Activated CD4-positive, alpha-beta T cell treated with anti-CD3 and anti-CD28 coated beads for 48 hours (primary cell): ENCODE measurements at regions not wholly inside any gene's neighbourhood (a gene's known extent, or its start where the extent isn't known, plus 50 kb on each side); places are given as distances from the start of the nearest gene placed in this dataset.
"Not testable (repeated sequence)": the region's sequence is repeated elsewhere in the genome, so short reads cannot be mapped to it uniquely, and the experiment has no call there.

Source experiments
- DNase-seq: peaks from one replicate; pipeline ENCODE4 v3.0.0-alpha.2; 2020

DNA sequence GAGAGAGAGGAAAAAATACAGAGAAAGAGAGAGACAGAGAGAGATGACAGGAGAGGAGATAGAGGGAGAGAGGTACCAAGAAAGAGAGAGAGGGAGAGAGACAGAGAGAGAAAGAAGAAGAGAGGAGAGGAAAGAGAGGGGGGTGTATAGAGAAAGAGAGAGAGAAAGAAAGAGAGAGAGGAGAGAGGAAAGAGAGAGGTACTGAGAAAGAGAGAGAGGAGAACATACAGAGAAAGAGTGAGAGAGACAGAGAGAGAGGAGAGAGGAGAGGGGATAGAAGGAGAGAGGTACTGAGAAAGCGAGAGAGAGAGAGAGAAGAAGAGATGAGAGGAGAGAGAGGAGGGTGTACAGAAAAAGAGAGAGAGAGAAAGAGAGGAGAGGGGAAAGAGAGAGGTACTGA lies 269.4 kb downstream of the CRLF2 start:
- DNase-seq = no peak

DNA sequence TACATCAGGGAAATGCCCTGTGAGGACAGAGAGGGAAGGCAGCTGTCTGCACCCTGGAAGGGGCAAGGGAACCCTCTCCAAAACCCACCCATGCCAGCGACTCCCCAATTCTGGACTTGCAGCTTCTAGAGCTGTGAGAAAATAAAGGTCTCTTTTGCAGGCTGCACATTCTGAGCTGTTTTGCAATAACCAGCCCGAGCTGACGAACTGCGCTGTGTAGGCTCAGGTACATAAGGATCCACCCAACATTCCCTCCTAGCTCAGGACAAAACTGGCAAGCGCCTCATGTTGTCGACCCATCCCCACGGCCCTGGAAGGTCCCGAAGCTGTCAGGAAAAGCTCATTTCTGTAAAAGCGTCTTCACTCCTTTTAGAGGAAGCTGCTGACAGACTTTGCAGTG lies 271.8 kb downstream of the CRLF2 start:
- no peak for DNase-seq

DNA sequence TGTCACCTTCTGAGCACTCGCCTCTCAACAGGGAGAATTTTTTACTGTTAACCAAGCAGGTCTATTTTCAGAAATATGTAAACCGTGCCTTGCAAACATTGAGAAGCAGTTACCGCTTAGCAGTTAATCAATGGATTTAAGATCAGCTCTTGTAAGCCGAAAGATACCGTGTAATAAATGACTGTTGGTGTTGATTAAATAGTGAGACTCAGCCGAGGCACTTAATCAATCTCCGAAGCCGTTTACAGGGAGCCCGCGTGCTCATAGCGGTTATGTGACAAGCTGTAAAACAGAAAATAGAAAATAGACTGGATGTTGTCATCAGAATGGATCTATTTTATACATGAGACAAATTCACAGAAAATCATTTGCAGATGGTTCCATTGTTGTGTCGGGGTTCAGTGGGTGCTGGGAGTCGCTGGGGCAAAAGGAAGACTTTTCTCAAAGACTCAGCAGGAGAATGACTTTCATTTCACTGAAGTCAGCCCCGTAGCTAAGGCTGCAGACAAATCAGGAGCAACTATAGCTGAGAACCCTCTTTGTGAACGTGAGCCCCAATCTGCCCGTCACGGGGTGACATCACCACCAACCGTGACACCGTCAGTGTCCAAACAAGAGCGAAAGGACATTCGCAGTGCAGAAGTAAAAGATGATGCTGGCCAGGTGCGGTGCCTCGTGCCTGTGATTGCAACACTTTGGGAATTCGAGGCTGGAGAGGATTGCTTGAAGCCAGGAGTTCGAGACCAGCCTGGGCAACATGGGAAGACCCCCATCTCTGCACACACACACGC lies 275.3 kb downstream of the CRLF2 start:
- no peak for DNase-seq

DNA sequence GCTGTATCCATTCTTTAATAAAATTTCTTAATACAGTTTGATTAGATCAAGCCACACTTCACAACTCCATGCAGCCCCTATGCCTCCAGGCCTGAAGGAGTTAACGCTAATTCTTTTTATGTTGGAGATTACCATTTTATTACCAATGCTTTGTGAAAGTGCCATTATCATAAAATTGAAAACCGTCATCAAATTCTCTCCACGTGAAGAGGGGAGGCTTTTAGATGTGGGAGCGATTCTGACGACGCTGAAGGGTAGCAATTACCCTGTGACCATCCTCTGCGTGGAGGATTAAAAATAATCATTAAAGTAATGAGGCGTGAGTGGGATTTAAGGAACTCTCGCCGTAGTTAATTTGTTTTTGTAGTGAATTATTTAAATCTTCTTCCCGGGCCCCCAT lies 278.8 kb downstream of the CRLF2 start:
- no peak for DNase-seq

DNA sequence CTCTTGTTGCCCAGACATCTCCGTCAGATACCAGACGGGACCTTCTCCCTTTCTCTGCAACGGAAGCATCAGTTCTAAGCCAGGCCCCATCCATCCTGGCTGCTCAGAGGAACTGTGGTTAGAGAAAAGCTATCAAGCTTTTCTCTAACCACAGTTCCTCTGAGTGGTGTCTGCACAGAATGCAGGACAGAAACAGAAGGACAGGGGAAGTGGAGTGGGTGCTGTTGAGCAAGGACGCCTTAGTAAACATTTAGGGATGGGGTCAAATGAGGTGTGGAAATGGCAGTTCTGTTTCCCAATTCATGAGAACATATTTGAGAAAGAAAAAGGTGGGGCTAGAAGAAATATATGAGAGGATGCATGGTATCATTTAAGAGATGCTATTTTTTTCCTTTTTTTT lies 283.8 kb downstream of the CRLF2 start:
- DNase-seq = no peak

DNA sequence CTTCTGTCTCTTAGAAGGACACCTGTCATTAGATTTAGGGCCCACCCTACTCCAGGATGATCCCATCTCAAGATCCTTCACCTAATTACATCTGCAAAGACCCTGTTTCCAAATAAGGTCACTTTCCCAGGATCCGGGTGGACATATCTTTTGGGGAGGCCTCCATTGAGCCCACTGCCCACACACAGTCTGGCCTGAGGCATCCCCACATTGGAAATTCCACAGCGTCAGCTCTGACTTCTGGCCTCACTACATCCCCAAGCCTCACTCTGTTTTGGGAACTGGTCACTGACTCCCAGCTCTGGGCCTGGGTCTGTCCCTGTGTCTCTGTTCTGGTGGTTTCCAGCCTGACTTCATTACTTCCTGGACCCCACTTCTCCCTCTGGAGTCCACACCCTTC lies 285.5 kb downstream of the CRLF2 start:
- DNase-seq = no peak

DNA sequence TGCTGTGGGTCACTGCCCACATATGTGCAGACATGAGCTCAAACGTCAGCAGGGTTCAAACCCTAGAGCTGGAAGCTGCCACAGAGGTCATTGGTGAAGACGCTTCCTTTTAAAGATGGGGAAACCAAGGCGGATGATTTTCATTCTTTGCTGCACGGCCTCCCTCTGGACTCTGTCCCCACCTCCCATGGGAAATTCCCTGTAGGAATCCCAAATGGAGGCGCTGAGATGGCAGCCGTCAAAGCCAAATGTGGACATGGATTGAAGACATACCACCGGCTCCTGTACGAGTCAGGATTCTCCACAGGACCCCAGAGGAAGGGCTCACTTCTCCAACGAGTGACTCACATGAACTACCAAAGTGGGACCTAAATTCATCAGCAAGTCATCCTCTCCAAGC lies 286.4 kb downstream of the CRLF2 start:
- no peak for DNase-seq

DNA sequence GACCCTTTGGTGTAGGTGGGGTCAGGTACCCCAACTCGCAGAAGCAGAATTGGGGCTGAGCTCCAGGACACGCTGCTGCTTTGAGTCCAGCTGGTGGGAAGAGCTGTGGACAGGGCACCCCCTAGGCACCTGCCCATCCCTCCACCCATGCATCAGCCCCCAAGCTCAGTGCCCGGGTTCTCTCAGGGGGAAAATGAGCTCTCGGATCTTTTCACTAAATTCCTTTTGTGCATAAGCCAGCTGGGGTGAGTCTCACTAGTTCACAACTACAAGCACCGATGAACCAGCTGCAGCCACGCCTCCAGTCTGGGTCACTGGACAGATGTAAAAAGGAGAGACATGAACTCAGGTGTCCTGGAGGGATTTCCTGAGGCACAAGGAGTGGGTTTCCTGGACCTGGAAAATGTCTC lies 286.8 kb downstream of the CRLF2 start:
- DNase-seq = no peak

DNA sequence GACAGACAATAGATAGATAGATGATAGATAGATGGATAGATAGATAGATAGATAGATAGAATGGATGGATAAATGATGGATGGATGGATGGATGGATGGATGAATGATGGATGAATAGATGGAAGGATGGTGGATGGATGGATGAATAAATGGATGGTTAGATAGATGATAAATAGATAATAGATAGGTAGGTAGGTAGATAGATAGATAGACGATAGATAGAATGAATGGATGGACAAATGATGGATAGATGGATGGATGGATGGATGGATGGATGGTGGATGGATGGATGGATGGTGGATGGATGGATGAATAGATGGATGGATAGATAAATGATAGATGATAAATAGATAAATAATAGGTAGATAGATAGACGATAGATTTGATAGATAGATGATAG lies 287.4 kb downstream of the CRLF2 start:
- no peak for DNase-seq

DNA sequence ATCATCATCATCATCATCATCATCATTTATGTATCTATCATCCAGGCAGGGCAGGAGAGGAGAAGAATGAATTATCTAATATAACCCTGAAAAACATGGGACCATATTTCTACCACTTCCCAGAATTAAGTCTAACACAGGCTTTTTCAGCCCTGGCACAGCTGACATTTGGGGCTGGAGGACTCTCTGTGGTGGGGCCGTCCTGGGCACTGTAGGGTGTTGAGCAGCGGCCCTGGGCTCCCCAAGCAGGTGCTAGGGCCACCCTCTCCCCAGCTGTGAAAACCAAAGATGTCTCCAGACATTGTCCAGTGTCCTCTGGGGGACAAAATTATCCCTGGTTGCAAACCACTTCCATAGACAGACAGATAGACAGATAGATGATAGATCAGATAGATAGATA lies 288.4 kb downstream of the CRLF2 start:
- DNase-seq = no peak

DNA sequence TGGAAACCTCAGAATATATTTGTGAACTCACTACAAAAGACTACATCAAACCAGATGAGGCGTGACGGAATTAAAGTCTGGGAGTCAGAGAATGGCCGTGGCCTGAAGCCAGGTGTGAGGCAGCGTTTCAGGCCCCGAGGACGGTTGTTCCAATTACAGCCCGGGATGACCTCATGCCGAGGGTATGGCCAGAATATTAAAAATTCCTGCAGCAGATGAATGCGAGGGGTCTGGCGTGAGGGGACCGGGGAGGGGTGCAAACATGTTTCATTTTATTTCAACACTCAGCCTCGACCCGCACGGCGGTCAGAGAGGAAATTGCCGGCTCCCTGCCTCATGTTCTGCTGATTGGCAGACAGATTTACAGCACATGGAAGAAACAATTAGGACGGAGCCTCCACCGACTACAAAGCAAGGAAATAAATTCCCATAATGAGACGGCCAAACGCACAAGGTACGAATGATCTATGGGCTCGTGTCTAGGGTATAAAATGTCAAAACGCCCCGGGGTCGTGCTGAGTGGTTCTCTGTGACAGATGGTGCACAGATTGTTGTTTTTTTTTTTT lies 289.7 kb downstream of the SHOX start:
- DNase-seq = no peak

DNA sequence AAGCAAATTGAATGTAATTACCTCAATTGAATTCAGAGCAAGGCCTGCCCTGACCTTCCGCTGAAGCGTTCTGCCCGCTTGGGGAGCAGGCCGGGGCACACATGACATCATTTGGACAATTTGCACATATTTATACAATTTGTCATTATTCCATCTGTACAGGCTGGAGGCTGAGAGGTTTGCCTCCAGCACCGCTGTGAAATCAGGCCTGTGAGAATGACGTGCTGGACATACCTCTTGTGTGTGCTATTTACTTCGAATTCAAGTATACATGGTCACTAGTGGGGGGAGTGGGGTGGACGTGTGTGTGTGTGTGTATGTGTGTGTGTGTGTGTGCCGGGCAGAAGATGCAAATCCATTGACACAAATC lies 285.6 kb downstream of the SHOX start:
- DNase-seq = no peak

DNA sequence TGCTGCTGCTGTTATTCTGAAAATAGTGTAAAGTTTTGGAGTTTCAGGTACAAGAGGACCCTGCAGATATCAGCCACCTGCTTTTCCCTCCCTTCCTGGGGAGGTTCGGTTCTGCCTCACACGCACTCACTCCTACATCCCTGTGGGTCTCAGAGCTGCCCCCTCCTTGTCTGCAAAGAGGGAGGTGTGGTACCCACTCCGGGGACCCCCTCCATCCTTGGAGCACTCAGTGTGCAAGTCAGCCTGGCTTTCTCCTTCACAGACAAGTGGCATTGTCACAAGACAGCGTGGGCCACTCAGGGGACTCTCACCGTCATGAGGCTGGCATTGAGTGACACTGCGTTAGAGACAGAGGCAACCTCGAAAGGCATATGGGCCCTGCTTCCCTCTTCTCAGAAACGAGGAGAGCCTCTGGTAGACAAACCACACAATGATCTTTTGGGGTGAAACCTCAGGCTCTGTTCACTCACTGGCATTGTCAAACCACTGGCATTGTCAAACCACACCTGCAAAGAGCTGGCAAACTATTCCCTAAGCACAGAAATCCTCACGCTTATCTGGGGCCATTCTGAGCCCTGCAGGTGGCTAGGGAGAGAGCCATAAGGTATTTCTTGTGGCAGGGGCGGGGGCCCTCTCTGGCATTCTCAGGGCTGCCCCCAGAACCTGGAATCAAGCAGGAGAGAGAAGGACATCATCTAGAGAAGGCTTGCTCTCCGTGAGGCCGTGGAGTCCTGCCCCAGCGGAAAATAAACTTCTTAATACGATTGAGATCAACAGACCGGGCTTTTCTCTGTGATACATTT lies 285.0 kb downstream of the SHOX start:
- DNase-seq = peak; percentile 26

DNA sequence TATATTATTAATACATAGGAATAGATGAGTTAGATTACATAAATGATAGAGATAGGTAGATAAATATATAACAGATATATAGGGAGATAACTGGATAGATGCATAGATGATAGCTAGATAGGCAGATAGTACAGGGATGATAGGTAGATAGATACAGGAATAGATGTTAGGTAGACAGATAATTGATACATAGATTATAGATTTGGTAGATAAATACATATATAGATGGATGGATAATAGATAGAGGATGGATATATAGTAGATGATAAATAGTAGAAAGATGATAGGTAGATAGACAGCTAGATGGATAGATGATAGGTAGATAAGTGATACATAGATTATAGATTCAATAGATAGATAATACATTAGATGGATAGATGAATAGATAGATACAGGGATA lies 283.6 kb downstream of the SHOX start:
- no peak for DNase-seq

DNA sequence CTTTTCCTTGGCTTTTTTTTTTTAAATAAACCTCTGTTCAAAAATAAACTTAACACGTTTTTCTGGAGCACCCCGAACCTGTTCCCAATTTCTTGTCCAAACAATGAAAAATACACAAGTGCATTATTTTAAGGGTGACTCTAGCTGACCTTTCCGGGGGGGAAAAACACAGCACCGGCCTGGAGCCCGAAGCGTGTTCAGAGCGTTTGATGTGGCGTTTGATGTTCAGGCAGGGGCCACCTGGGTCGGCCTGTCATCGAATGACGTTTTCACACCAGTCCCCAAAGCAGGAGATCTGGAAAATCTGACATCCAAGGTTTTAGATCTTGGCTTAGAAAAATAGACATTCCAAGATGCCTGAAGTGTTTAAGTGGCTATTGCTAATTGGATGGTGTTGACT lies 282.1 kb downstream of the SHOX start:
- no peak for DNase-seq

DNA sequence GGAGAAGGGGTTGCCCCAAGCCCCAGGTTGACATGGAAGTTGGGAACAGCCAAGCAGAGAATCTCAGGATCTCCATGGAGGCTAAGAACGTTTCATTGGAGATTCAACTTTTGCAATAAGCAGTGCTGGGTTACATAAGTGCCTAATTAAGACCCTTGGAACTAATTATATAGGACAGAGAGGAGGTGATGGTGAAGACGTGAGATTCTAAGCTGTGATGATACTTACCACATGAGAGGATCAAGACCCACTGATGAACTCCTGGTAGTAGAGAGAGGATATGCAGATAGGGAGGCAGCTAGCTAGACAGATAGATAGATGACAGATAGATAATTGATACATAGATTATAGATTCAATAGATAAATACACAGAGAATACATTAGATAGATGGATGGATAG lies 278.5 kb downstream of the SHOX start:
- not testable (repeated sequence) for DNase-seq

DNA sequence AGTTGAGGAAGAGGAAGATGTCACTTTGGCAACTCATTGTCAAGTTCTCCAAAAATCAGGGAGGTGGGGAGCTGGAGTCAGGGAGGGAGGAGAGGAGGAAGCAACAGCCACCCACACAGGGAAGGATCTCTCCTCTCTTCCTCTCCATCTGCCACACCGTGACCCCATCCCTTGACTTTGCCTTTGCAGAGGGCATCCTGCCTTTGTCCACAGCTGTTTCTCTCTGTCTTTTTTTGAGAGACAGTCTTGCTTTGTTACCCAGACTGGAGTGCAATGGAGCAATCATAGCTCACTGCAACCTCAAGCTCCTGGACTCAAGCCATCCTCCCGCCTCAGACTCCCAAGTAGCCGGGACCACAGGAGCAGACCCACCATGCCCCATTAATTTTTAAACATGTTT lies 276.0 kb downstream of the SHOX start:
- DNase-seq = no peak

DNA sequence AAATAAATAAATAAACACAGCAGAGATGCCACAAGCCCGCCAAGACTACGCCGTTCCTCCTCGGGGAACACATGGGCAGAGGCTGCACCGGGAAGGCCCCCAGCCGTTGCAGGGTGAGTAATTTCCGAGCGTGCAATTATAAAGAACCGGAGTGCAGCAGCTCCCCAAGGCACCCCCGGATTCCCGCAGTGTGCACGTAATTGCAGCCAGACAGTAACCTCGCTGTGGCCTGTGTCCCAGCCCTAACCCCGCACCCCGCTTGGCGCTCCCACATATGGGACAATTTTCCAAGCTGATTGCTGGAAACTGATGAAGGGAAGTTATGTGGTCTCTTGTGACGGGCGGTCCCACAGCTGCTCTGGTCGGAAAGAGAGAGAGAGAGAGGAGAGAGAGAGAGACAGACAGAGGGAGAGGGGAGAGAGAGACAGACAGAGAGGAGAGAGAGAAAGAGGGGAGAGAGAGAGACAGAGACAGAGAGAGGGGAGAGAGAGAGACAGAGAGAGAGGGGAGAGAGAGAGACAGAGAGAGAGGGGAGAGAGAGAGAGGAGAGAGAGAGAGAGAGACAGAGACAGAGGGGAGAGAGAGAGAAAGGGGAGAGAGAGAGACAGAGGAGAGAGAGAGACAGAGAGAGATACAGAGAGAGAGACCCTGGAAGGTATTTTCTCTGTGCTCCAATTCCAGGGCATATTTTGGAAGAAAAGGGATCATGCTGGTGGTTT lies 275.4 kb downstream of the SHOX start:
- DNase-seq = no peak

DNA sequence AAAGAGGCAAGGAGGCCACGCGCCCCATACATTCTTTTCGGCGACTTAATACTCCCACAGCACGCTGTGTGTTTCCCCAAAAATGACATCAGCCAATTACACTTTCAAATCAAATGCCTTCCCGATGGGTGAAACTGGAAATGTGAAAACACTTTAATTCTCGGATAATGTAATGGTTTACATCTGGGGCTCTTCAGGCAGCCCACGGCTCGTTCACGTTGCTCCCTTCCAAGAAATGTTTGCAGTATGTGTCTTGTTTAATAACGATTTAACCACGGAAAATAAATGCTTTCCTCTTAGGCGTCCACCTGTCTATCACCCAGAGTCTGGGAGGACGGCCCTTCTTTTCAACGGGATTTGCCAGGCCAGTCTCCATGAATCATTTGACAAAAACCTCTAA lies 272.5 kb downstream of the SHOX start:
- DNase-seq = no peak

DNA sequence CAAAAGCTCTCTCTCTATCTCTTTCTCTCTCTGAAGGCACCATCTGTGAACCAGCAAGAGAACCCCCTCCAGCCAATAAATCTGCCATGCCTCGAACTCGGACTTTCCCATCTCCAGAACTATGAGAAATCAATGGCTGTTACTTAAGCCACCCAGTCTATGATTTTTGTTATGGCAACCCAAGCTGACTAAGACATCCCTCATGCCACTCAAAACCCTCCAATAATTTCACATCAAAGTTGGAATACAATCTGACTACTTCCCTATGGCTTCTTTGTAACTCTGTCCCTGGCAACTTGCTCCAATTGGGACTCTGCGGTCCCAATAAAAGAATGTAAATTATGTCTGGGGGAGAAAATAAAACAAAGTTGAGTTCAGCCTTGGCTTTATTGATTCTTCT lies 265.7 kb downstream of the SHOX start:
- no peak for DNase-seq

DNA sequence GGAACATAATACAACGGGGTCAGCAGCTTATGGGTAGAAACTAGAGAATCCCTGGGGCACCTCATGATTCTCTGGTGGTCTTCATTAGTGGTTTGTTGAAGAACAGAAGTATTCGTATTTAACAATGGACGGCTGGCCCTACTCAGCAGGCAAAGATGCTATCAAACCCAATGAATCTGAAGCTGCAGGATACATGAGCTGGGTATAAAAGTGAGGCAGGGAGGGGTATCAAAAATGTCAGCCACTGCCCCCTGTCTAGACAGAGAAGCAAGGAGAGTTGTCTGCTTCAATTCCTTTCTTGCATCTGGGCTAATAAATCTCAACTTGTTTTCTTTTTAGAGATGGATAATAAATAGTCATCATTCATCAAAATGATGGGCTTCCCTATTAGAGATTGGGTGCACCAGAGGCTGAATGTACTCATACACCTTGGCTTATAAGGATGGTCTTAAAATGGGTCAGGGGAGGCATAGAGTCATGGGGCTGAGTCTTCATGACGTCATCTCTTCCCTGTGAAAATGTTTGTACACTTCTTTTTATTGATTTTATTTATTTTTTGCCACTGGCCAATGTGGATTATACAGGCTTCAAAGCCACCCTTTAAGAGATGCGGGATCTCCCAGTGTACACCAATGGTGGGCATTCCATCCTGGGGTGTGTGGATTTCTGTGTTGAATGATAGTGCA lies 259.5 kb downstream of the SHOX start:
- DNase-seq = no peak

DNA sequence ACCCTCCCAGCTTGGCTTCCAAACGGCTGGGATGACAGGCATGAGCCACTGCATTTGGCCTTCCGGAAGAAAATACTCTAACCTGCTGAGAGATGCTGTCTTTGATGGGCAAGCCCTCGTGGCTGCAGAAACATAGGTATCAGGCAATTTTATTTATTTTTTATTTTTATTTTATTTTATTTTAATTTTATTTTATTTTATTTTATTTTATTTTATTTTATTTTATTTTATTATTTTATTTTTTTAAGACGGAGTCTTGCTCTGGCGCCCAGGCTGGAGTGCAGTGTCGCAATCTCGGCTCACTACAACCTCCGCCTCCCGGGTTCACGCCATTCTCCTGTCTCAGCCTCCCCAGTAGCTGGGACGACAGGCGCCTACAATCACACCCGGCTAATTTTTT lies 257.1 kb downstream of the SHOX start:
- DNase-seq = not testable (repeated sequence)

DNA sequence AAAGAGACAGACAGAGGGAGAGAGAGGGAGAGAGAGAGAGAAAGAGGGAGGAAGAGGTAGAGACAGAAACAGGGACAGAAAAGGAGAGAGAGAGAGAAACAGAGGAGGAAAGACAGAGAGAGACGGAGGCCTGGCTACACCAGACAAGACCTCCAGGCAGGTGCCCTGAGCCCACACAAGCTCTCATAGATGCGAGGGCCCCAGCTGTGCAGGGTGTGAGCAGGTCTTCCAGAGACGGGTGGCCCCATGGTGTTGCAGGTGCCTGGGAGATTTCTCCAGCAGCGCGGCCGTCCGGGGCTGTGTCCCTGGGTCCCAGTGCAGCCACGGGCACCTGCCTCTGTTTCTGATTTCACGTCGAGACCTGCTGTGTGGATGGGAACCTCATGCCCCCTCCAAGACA lies 253.0 kb downstream of the SHOX start:
- DNase-seq = no peak
